ENCODE measurements at regions not wholly inside any gene's neighbourhood (a gene's known extent, or its start where the extent isn't known, plus 50 kb on each side); places are given as distances from the start of the nearest gene placed in this dataset.

DNA sequence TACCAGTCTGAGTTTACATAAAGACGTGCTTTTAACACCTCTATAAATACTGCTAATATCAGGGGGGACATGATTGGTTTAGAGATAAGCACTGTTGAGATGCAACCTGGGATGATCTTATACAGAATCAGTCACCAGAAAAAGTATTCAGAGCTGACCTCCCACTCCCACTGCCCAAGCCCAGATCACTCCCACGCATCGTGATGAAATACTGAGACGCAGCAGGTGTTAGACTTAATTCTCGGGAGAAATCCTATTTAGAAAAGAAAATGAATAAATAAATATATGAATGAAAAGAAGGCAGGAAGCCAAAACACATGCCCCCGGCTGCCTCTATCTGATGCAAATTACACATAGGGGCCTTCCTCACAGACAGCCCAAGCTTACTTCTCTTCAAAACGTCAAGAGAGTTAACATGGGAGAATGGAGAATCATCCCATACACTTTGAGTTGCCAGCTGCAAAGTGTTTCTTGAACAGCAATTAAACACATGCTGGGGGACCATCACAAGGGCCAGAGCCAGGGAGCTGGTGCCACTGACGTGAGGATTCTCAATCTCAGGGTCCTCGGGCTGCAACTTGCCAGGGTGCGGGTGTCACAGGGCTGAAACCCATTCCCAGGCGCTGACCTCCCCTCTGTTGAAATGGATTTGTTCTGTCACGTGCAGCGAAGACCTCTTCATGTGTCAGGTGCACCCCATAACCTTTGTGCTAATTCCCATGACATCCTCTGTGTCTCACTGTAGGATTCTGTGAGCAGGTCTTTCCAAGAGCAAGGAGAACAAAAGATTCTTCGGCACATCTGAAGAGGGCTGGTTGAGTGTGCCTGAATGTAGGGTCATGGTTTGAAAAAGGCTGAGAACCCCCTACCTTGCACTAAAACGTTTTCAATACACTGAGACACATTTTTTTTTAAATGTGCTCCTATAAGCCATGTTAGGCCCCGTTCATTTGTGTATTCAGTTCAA, 764.2 kb upstream of the ARRDC4 start:
- TF ChIP-seq, protein P1, sequence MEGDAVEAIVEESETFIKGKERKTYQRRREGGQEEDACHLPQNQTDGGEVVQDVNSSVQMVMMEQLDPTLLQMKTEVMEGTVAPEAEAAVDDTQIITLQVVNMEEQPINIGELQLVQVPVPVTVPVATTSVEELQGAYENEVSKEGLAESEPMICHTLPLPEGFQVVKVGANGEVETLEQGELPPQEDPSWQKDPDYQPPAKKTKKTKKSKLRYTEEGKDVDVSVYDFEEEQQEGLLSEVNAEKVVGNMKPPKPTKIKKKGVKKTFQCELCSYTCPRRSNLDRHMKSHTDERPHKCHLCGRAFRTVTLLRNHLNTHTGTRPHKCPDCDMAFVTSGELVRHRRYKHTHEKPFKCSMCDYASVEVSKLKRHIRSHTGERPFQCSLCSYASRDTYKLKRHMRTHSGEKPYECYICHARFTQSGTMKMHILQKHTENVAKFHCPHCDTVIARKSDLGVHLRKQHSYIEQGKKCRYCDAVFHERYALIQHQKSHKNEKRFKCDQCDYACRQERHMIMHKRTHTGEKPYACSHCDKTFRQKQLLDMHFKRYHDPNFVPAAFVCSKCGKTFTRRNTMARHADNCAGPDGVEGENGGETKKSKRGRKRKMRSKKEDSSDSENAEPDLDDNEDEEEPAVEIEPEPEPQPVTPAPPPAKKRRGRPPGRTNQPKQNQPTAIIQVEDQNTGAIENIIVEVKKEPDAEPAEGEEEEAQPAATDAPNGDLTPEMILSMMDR (IDR thresholded peaks at IDR 0.05) = no peak
- TF ChIP-seq POLR2A (IDR thresholded peaks at IDR 0.05) = no peak

Measured in ovary (tissue), 3 donors.